ENCODE measurements at regions not wholly inside any gene's neighbourhood (a gene's known extent, or its start where the extent isn't known, plus 50 kb on each side); places are given as distances from the start of the nearest gene placed in this dataset.

DNA sequence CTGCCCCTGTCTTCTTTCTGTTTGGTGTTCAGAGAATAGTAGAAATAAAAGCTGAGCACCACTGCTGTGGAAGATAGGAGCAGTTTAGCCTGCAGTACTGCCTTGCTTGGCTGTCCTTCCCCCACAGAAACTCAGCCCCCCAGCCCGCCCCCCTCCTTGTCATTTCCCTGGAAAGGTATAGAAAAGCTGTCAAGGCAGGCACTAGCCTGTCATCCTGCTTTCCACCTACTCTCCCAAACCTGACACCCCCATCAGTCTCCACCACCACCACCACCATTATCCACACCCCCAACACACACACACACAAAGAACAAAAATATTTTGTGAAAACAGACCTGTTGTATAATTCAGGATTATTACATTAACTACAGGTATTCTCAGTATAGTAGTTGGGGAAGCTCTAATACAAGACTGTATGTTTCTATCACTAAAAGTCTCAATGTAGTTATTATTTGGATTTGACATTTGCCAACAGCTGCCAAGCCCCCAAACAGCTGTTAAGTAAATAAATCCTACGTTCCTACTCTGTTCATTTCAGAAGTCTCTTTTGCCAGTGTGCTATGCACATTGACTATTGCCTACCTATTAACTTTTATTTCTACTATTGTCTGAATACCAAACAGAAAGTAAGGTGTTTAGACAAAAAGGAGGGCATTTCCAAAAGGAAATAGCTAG lies 128.8 kb downstream of the CYB561 start:
- DNase-seq (no peak), ATAC-seq (no peak)
- intact Hi-C loops (cut with DNase I): no loop called here
- no peak overlapping the region for H3K4me3 ChIP-seq
- no peaks in the 10 kb centered on the region for H3K9me3 ChIP-seq
- H3K27ac ChIP-seq: no peak overlapping the region
- H3K27me3 ChIP-seq: no peaks in the 10 kb centered on the region
- H3K36me3 ChIP-seq: peaks cover 50% of the 10 kb centered on the region
- TF ChIP-seq, protein P1, sequence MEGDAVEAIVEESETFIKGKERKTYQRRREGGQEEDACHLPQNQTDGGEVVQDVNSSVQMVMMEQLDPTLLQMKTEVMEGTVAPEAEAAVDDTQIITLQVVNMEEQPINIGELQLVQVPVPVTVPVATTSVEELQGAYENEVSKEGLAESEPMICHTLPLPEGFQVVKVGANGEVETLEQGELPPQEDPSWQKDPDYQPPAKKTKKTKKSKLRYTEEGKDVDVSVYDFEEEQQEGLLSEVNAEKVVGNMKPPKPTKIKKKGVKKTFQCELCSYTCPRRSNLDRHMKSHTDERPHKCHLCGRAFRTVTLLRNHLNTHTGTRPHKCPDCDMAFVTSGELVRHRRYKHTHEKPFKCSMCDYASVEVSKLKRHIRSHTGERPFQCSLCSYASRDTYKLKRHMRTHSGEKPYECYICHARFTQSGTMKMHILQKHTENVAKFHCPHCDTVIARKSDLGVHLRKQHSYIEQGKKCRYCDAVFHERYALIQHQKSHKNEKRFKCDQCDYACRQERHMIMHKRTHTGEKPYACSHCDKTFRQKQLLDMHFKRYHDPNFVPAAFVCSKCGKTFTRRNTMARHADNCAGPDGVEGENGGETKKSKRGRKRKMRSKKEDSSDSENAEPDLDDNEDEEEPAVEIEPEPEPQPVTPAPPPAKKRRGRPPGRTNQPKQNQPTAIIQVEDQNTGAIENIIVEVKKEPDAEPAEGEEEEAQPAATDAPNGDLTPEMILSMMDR (IDR thresholded peaks at IDR 0.05): no peak
- no peaks in the 10 kb centered on the region for H3K4me1 ChIP-seq

DNA sequence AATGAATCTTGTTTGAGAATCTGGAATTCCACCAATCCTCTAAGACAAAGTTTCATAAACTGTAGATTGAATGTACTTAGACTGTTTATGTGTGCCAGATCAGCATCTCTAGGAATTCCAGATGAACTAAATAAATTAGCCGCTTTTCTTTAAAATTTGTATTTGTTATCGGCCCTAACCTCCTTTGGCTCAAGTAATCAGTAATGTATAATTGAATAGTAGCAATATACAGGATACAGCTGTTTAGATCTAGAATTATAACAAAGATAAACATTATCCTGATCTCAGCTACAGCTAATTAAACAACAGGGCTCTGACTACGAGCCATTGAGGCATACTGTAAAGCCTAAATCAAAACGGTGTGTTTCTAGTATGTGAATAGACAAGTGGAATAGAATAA lies 120.3 kb downstream of the CYB561 start:
- ATAC-seq (no peak), DNase-seq (no peak)
- Histone ChIP-seq H3K9me3 (no peaks in the 10 kb centered on the region), H3K27me3 (no peaks in the 10 kb centered on the region), H3K4me1 (no peaks in the 10 kb centered on the region), H3K36me3 (peaks cover 10% of the 10 kb centered on the region), H3K27ac (no peak overlapping the region), H3K4me3 (no peak overlapping the region)
- intact Hi-C loops (cut with DNase I): no loop called here
- TF ChIP-seq, protein P1 (IDR thresholded peaks at IDR 0.05): no peak

- Histone ChIP-seq H3K4me1 (no peaks in the 10 kb centered on the region), H3K27me3 (no peaks in the 10 kb centered on the region), H3K9me3 (no peaks in the 10 kb centered on the region), H3K27ac (no peak overlapping the region), H3K4me3 (no peak overlapping the region), H3K36me3 (peaks cover 6% of the 10 kb centered on the region)
- intact Hi-C loops (cut with DNase I): no loop called here
- DNase-seq (no peak), ATAC-seq (no peak)
- TF ChIP-seq, protein P1 (IDR thresholded peaks at IDR 0.05): no peak
Observed at GRCh38 chr17:63329876-63330275, 116.2 kb downstream of the CYB561 start.

DNA sequence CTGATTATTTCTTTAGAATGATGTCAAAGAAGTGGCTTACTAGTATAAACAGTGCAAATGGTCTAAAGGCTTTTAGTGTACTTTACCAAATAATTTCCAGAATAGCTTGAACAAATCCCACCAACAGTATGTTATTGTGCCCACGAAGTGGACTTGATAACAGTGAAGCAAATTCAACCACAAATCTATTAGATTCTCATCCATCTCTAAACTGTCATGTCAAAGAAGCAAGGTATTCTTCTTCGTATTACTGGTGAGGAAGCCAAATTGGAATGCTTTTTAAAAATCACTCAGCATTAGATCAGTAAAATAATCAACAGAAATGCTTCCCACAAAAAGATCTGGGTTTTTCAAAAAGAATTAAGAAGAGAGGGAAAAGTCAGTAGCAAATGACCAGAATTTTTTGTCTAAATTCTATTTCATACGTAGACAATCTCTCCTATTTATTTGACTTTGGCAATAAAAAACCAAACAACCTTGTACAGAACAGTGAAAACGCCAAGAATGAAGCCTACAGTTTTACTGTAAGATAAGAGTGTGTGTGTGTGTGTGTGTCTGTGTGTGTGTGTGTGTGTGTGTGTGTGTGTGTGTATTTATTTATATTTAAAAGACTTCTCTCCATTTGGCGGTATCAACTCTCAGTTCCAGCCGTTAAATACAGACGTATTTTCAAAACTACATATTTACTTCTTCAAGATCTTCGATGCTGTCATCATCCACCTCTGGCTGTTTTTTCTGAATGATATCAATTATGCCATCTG lies 114.6 kb downstream of the CYB561 start:
- Histone ChIP-seq H3K4me3 (no peak overlapping the region), H3K27me3 (no peaks in the 10 kb centered on the region), H3K4me1 (peaks cover 12% of the 10 kb centered on the region), H3K9me3 (no peaks in the 10 kb centered on the region), H3K36me3 (peaks cover 6% of the 10 kb centered on the region), H3K27ac (no peak overlapping the region)
- ATAC-seq: no peak
- intact Hi-C loops (cut with DNase I): no loop called here
- TF ChIP-seq, protein P1 (IDR thresholded peaks at IDR 0.05): no peak
- no peak for DNase-seq

GRCh38 chr17:63332286-63332685 lies 113.8 kb downstream of the CYB561 start:
- Histone ChIP-seq H3K4me3 (no peak overlapping the region), H3K27ac (no peak overlapping the region), H3K4me1 (peaks cover 13% of the 10 kb centered on the region), H3K36me3 (peaks cover 6% of the 10 kb centered on the region), H3K27me3 (no peaks in the 10 kb centered on the region), H3K9me3 (no peaks in the 10 kb centered on the region)
- TF ChIP-seq, protein P1 (IDR thresholded peaks at IDR 0.05): no peak
- intact Hi-C loops (cut with DNase I): no loop called here
- DNase-seq (no peak), ATAC-seq (no peak)

Data from upper lobe of right lung (tissue), 1 donor.